OCI-LY7 (cell line): ENCODE measurements at regions not wholly inside any gene's neighbourhood (a gene's known extent, or its start where the extent isn't known, plus 50 kb on each side); places are given as distances from the start of the nearest gene placed in this dataset.

Source experiments
- BruUV-seq: library from RNA; stranded (reverse); fragments of 400-500 nt; replicated peaks from 2 replicates; lab custom pipeline; 2021; lab: Mats Ljungman, UMichigan
- CTCF ChIA-PET: fragments of 300-600 bp; sonication (Branson Sonifier 250); formaldehyde crosslinking; loops from one replicate; lab custom pipeline; 2022; ENCODE audit warnings: antibody characterized with exemption; ENCODE audit not compliant: unreplicated experiment; lab: Charles Lee
- POLR2A ChIA-PET: fragments of 300-600 bp; sonication (Branson Sonifier 250); formaldehyde crosslinking; loops from one replicate; lab custom pipeline; 2022; ENCODE audit warnings: antibody characterized with exemption; lab: Charles Lee
- DNase-seq: peaks from one replicate; pipeline ENCODE4 v3.0.0-alpha.2; 2015; ENCODE audit warnings: low spot score
- H2AFZ ChIP-seq: fragments of 200-600 bp; sonication (generic), shearing (Covaris generic); 2 replicates; pipeline ENCODE4 v1.6.1; 2014; ENCODE audit warnings: mild to moderate bottlenecking, antibody characterized with exemption, low read length, moderate library complexity
- H3K27ac ChIP-seq: fragments of 200-600 bp; sonication (generic); 2 replicates; pipeline ENCODE4 v1.5.1; 2014; ENCODE audit warnings: mixed run types, low read depth, mild to moderate bottlenecking, moderate library complexity, low read length, inconsistent platforms; ENCODE audit not compliant: poor library complexity, severe bottlenecking
- H3K36me3 ChIP-seq: fragments of 200-600 bp; sonication (generic); 2 replicates; pipeline ENCODE4 v1.6.1; 2014; ENCODE audit warnings: mild to moderate bottlenecking, antibody characterized with exemption, low read length, moderate library complexity, mixed read lengths; ENCODE audit not compliant: insufficient read depth
- H3K4me1 ChIP-seq: fragments of 200-600 bp; sonication (generic); 2 replicates; pipeline ENCODE4 v1.5.1; 2014; ENCODE audit warnings: mild to moderate bottlenecking, low read length; ENCODE audit not compliant: insufficient read depth, poor library complexity, severe bottlenecking
- H3K4me2 ChIP-seq: fragments of 200-600 bp; sonication (generic); 2 replicates; pipeline ENCODE4 v1.6.1; 2014; ENCODE audit warnings: mild to moderate bottlenecking, low read length
- H3K4me3 ChIP-seq: fragments of 200-600 bp; sonication (generic); 2 replicates; pipeline ENCODE4 v1.5.1; 2014; ENCODE audit warnings: mild to moderate bottlenecking, low read depth, low read length; ENCODE audit not compliant: poor library complexity, severe bottlenecking
- H3K79me2 ChIP-seq: fragments of 200-600 bp; sonication (generic); 2 replicates; pipeline ENCODE4 v1.6.1; 2016; ENCODE audit warnings: low read depth, mild to moderate bottlenecking, low read length, moderate library complexity, mixed read lengths; ENCODE audit not compliant: insufficient read depth
- H3K9me2 ChIP-seq: fragments of 200-600 bp; sonication (generic); 2 replicates; pipeline ENCODE4 v1.6.1; 2016; ENCODE audit warnings: mild to moderate bottlenecking, low read length, mixed read lengths; ENCODE audit not compliant: insufficient read depth
- H3K9me3 ChIP-seq: fragments of 200-600 bp; sonication (generic); 2 replicates; pipeline ENCODE4 v1.6.1; 2014; ENCODE audit warnings: mild to moderate bottlenecking, mixed run types, low read length, mixed read lengths
- H4K20me1 ChIP-seq: fragments of 200-600 bp; sonication (generic); 2 replicates; pipeline ENCODE4 v1.6.1; 2014; ENCODE audit warnings: mild to moderate bottlenecking, antibody characterized with exemption, low read length, moderate library complexity, mixed read lengths; ENCODE audit not compliant: insufficient read depth
- CTCF ChIP-seq: fragments of 200-600 bp; sonication (generic); conservative IDR thresholded peaks from 2 replicates; pipeline ENCODE4 v1.5.1; 2014; ENCODE audit warnings: mild to moderate bottlenecking, antibody characterized with exemption, low read length, moderate library complexity, mixed read lengths
- EZH2phosphoT487 ChIP-seq: fragments of 200-600 bp; sonication (generic); IDR thresholded peaks from 2 replicates; pipeline ENCODE4 v1.6.1; 2018; ENCODE audit warnings: low read depth, borderline replicate concordance, mild to moderate bottlenecking, mixed run types, antibody characterized with exemption, low read length, moderate library complexity, mixed read lengths
- intact Hi-C: fragments of 100-400 bp; cut with micrococcal nuclease; formaldehyde crosslinking; loops from one replicate; pipeline ENCODE4 v1.10.0; 2022; ENCODE audit not compliant: unreplicated experiment

GRCh38 chr9:108675708-108676107 lies 180.1 kb downstream of the ACTL7B start:
- Histone ChIP-seq H2AFZ (no peak overlapping the region), H4K20me1 (no peaks in the 10 kb centered on the region), H3K79me2 (no peaks in the 10 kb centered on the region), H3K9me2 (no peaks in the 10 kb centered on the region), H3K4me1 (no peaks in the 10 kb centered on the region), H3K36me3 (no peaks in the 10 kb centered on the region), H3K9me3 (no peaks in the 10 kb centered on the region), H3K4me3 (no peak overlapping the region), H3K4me2 (no peak overlapping the region), H3K27ac (no peak overlapping the region)
- no peak for TF ChIP-seq CTCF
- TF ChIP-seq EZH2phosphoT487 = no peak
- ChIA-PET CTCF (no interaction called here), POLR2A (no interaction called here)
- no TSS peak for BruUV-seq
- intact Hi-C loops = no loop called here
- no peak for DNase-seq

- ChIA-PET CTCF (no interaction called here), POLR2A (interaction anchor here (0.5 kb wide), 1 partner anchor 1017 kb away, joined by 5 read pairs; no protein-coding TSS in a partner anchor)
- Histone ChIP-seq H3K27ac (no peak overlapping the region), H3K9me2 (no peaks in the 10 kb centered on the region), H3K4me3 (no peak overlapping the region), H3K4me2 (no peak overlapping the region), H2AFZ (no peak overlapping the region), H3K9me3 (no peaks in the 10 kb centered on the region), H3K79me2 (no peaks in the 10 kb centered on the region), H3K36me3 (no peaks in the 10 kb centered on the region), H4K20me1 (no peaks in the 10 kb centered on the region), H3K4me1 (no peaks in the 10 kb centered on the region)
- no TSS peak for BruUV-seq
- TF ChIP-seq EZH2phosphoT487 (no peak), CTCF (no peak)
- DNase-seq = no peak
- intact Hi-C loops = no loop called here
Observed at GRCh38 chr9:108674766-108675530, 180.8 kb downstream of the ACTL7B start.

DNA sequence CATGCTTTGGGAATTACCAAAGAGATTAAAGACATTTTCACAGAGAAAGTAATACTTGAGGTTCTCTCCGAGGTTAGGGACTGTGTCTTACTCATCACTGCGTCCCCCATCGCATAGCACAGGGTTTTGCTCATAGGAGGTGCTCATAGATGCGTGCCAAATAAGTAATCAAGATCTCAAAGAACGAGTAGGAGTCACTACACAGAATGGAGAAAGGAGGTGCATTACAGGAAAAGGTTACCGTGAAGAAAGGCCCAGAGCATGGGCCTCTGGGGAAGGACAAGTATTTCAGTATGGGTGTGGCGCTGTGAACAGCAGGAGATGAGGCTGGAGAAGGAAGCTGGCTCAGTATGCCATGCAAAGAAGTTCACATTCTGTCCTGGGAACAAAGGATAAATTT lies 182.4 kb downstream of the ACTL7B start:
- Histone ChIP-seq H3K4me1 (no peaks in the 10 kb centered on the region), H3K27ac (no peak overlapping the region), H4K20me1 (no peaks in the 10 kb centered on the region), H3K4me3 (no peak overlapping the region), H2AFZ (no peak overlapping the region), H3K9me2 (no peaks in the 10 kb centered on the region), H3K79me2 (no peaks in the 10 kb centered on the region), H3K4me2 (no peak overlapping the region), H3K9me3 (no peaks in the 10 kb centered on the region), H3K36me3 (no peaks in the 10 kb centered on the region)
- TF ChIP-seq CTCF = no peak
- no peak for TF ChIP-seq EZH2phosphoT487
- intact Hi-C loops = no loop called here
- no peak for DNase-seq
- BruUV-seq = no TSS peak
- ChIA-PET POLR2A (interaction anchor here (0.8 kb wide), 1 partner anchor 10 kb away, joined by 3 read pairs; no protein-coding TSS in a partner anchor), CTCF (no interaction called here)
